Epithelial cell of prostate (primary cell): ENCODE measurements at regions not wholly inside any gene's neighbourhood (a gene's known extent, or its start where the extent isn't known, plus 50 kb on each side); places are given as distances from the start of the nearest gene placed in this dataset.

Experiments used
- DNase-seq: peaks from one replicate; pipeline ENCODE4 v3.0.0-alpha.2; 2011; ENCODE audit warnings: low read depth, low spot score
- H3K27ac ChIP-seq: fragments of 450-650 bp; 2 replicates; pipeline ENCODE4 v1.5.1; 2017; ENCODE audit warnings: mild to moderate bottlenecking

DNA sequence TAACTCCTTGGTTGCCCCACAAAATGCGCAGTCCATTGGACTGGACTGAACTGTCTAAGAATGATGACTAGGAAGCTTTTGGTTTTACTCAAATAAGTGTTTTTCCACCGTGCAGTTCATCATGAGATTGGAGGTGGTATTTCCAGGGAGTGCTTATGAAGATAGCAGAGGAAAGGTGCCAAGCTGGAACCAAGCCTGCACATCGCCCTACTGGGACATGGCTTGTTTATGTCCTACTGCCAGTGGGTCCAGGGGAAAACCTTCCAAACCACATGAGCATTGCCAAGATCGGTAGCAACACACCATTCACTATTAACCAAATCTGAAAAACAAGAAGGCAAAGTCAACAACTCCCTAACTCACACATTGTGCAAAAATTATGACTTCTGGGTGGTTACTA is 54.7 kb upstream of the DSCAM start:
- no peak overlapping the region for H3K27ac ChIP-seq
- no peak for DNase-seq

DNA sequence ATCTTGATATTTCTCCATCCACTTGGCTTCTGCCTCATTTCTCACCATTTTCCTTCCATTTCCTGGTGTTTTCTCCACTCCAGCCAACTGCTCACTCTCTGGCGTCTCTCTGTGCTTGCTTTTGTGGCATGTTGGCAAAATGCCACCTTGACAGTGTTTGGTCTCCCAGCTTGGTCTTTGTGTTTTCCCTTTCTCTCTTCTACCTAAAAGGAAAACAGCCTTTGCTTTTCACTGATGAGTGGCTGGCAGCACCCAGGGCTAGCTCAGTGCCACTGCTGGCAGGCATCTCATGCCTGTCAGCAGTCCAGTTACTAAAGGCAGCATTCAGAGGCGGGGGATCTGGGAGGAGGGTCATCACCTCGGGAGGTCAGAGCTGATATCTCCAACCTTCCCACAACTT is 55.3 kb upstream of the DSCAM start:
- no peak overlapping the region for H3K27ac ChIP-seq
- DNase-seq = no peak

DNA sequence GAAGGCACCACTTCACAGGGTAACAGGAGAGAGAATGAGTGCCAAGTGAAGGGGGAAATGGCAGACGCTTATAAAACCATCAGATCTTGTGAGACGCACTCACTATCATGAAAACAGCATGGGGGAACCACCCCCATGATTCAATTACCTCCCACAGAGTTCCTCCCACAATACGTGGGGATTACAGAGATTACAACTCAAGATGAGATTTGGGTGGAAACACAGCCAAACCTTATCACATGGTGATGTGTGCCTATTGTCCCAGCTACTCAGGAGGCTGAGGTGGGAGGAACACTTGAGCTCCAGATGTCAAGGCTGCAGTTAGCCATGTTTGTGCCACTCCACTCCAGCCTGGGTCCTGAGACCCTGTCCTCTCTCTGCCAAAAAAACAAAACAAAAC is 56.0 kb upstream of the DSCAM start:
- no peak overlapping the region for H3K27ac ChIP-seq
- no peak for DNase-seq

DNA sequence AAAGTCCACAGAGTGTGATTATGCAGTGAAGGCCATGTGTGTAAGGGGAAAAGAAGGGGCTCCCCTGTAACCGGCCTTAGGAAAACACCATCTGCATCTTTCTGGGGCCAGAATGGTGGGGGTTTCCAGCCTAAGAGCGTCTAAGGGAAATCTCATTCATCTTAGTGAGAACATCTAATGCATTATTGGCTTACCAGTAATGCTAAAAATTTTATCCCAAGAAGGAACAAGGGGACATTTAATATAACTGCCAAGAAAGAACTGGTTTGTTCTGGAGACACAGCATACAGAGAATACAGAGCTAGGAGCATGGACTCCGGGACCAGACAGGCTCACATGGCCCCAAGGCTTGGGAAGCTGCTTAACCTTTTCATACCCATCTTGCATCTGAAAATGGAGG is 58.3 kb upstream of the DSCAM start:
- H3K27ac ChIP-seq = no peak overlapping the region
- no peak for DNase-seq

DNA sequence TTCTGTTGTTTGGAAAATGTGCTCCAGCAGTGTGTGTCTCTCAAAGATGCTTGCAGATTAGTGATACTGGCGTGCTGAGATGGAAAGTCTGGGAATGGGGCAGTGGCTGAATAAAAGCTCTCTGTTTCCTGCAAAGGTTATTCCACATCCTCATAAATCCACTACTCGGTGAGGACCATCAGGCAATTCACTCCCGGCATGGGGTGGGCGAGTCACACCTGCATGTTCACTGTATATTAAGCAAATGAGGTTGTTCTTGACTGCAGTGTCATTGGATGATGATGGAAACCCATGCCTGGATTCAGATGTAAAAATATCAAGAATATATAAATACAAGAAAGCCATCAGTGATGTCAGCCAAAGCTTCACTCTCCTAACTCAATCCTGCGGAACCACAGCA is 65.4 kb upstream of the DSCAM start:
- DNase-seq = no peak
- H3K27ac ChIP-seq = no peak overlapping the region

DNA sequence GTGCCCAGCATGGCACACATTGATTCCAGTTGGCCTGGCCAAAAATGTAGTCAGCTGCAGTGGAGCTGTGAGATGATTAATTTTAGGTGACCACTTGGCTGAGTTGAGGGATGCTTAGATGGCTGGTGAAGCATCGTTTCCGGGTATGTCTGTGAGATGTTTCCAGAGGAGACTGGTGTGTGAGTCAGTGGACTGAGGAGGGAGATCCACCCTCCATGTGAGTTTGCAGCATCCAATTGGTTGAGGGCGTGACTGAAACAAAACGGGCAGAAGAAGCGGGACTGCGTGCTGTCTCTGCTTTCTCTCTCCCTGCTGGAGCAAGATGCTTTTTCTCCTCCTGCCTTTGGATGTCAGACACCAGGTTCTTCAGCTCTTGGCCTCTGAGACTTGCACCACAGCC is 68.2 kb upstream of the DSCAM start:
- no peak overlapping the region for H3K27ac ChIP-seq
- no peak for DNase-seq

DNA sequence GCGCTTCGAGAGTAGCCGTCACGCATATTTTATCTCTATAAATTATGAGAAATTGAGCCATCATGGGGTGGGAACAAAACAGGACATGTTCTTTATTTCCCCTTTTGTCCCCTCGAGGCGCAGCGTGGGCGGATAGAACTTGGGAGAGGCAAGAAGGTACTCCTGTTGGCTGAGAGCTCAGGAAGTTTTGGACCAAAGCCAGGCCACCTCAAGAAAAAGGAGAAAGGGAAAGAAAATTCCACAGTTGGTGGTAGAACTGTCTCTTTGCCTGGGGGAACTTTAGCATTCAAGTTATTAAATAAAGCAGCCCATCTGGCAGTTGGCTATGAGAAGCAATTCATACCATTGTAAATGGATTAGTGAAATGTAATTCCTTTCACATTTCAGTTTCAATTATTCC is 76.4 kb upstream of the DSCAM start:
- DNase-seq = no peak
- peak overlapping the region; percentile 36 for H3K27ac ChIP-seq

DNA sequence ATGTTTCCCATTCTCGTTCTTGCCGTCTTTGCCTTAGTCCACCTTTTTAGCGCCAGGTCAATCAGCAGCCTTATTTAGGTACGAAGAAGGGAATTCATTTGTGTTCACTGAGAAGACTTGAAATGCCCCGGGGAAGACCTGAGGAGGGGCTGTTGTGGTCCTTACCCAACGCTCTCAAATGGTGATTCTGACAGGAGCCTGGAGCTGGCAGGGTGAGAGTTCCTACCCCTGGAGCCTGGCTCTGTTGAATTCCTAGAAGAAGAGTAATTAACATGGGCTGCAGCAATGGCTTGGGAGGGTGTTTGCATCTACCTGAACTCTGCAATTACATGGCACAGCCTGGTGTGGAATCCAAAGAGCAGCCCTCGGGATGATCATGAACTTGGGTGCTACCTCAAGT is 76.9 kb upstream of the DSCAM start:
- DNase-seq = no peak
- H3K27ac ChIP-seq = no peak overlapping the region

DNA sequence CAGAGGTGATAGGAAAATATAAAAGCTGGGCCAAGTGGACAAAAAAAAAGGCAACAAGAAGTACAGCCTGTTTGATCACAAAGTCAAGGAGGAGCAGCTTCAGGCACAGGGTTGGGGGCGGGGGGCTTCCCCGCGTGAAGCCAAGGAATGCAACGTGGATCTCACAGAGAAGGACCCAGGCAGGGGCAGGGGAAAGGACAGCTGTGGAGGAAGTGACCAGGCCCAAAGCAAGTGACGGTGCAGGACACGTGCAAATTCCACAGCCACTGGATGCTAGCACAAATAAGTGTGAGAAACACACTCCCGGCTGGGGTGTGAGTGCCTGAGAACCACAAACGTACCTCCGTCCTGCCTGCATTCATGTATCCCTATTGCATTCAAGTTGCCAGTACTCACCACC is 77.7 kb upstream of the DSCAM start:
- no peak for DNase-seq
- H3K27ac ChIP-seq = no peak overlapping the region

DNA sequence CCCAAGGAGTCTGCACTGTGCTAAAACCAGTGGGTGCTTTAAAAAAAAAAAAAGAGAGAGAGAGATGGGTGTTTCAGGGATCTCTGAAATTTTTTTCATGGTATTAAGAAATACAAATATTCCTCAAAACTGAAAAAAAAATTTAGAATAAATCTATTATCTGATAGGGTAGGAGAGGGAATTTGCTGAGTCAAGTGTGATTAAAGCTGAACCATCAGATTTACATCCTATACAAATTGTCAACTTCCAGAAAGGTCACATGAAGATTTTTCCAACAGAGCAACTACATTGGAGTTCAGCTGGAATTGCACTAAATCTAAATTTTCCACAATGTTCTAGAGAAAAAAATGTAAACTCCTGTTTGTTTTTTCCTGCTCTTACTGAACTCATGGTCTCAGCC is 79.3 kb upstream of the DSCAM start:
- no peak overlapping the region for H3K27ac ChIP-seq
- DNase-seq = no peak

DNA sequence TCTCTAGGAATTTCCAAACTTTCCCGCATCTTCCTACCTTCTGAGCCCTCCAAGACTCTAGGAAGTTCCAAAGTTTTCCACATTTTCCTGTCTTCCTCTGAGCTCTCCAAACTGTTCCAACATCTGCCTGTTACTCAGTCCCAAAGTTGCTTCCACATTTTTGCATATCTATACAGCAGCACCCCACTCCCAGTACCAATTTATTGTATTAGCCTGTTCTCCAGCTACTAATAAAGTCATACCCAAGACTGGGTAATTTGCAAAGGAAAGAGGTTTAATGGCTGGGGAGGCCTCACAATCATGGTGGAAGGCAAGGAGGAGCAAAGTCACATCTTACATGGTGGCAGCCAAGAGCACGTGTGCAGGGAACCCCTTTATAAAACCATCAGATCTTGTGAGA is 82.9 kb upstream of the DSCAM start:
- DNase-seq = no peak
- no peak overlapping the region for H3K27ac ChIP-seq

DNA sequence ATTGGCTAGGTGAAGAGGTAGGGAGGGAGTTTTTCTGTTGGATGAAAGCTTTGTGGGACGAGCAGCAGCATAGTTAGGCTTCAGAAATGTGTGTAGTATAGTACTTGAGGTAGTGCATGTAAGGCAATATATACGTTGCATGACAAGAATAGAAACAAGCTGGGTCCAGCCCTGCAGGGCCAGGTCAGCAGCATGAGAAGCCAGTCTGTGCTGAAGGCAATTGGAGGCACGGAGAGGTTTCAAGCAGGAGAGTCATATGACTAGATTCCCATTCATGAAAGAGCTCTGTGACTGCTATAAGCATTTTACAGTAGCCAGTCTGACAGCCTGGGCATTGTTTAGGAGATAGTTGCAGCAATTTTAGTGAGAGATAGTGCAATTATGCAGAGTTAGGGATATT is 84.2 kb upstream of the DSCAM start:
- H3K27ac ChIP-seq = no peak overlapping the region
- DNase-seq = no peak

DNA sequence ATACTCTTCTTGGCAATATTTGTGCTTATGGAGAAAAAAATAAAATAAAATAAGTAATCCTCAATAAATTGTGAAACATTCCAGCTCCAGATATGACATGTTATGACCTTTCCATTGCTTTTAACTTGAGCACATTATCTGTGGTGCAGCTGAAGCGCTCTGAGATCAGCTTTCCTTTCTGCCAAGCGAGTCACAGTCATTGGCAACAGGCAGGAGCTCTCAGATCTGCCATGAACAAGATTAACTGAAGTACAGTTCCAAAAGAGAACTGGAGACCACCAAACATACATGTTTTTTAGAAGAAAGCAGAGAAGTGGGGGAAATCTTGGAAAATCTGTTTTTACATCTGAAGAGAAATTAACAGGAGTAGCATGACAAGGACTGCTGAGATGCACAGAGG is 89.2 kb upstream of the DSCAM start:
- no peak for DNase-seq
- peak overlapping the region; percentile 62 for H3K27ac ChIP-seq

DNA sequence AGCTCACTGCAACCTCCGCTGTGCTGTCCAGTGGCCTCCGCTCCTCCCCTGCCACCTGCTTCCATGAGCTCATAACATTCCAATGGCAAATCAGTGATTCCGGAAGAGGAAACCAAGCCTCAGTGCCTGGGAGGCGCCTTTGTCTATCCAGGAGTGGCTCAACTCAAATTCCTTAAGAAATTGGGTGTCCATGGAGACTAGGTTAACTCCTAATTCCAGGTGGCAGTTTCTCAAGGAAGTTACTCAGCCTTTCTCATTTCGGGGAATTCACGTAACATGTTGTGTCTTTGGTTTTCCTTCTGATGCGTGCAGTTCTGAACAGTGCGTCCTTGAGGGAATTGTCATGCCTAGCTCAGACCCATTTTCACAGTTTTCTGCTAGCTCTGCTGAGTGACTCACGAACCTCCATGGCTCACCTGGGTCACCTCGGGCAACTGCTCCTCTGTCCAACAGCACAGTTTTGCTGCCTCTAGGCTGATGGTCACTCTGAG is 89.9 kb upstream of the DSCAM start:
- peak overlapping the region; percentile 62 for H3K27ac ChIP-seq
- DNase-seq = no peak

DNA sequence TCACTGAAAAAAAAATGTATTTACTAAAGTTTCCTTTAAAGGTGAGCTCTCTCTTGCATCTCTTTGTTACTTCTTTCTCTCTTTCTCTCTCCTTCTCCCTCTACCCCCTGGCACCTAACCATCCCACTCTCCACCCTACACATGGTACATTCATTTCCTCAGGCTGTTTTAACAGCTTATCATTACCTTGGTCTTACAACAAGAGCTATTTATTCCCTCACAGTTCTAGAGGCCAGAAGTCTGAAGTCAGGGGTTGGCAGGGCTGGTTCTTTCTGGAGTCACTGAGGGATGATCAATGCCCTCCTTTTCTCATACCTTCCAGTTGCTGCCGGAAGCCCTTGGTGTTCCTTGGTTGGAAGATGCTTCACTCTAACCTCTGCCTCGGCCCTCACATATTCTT is 91.1 kb upstream of the DSCAM start:
- peak overlapping the region; percentile 62 for H3K27ac ChIP-seq
- no peak for DNase-seq

DNA sequence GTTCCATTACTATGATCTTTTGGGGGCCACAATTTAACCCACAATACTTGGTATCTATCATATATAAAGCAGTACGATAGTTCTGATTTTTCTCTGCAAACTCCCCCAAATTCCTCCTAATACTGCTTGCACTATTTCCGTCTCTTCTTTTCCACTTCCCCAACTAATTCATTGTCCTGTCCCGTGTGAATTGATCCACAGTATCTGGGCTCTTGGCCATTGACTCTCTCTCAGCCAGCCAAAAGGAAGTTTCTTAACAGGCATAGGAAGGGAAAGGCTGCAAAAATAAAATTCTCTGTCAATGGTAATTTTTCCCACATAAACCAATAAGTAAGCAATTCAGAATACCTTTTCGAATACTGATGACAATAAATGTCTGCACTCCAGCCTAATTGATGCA is 91.7 kb upstream of the DSCAM start:
- DNase-seq = no peak
- no peak overlapping the region for H3K27ac ChIP-seq

DNA sequence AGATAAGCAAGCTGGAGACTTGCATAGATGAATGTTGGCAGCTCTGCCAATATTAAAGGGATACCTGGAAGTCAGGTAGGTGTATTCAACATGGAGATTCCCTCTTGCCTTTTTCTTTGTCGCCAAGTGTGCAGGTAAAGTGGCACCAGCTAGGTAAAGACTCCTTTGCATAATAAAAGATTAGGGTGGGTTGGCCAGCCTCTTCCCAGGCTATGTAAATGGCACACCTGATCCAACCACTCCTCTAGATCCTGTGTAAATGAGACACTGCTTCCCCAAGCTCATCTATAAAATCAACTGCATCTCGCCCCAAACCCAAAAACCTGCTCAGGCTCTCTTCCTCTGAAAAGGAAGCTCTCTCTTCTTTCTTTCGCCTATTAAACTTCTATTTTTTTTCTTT is 100.8 kb upstream of the DSCAM start:
- H3K27ac ChIP-seq = no peak overlapping the region
- DNase-seq = no peak

DNA sequence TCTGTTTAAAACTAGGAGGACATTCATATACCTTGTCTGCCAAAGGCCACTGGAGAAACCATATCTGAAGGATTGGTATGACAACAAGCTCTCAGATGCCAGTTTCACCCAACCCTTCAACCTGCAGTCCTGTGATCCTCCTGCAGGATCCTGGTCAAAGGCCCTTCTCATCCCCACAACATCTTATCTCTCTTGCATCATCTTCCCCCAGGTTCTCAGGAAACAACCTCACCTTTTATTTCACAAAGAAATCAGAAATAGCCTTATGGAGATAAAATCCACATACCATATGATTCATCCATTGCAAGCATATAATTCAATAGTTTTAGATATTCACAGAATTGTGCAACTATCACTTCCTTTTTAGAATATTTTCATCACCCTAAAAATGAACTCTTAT is 104.0 kb upstream of the DSCAM start:
- H3K27ac ChIP-seq = no peak overlapping the region
- DNase-seq = no peak

DNA sequence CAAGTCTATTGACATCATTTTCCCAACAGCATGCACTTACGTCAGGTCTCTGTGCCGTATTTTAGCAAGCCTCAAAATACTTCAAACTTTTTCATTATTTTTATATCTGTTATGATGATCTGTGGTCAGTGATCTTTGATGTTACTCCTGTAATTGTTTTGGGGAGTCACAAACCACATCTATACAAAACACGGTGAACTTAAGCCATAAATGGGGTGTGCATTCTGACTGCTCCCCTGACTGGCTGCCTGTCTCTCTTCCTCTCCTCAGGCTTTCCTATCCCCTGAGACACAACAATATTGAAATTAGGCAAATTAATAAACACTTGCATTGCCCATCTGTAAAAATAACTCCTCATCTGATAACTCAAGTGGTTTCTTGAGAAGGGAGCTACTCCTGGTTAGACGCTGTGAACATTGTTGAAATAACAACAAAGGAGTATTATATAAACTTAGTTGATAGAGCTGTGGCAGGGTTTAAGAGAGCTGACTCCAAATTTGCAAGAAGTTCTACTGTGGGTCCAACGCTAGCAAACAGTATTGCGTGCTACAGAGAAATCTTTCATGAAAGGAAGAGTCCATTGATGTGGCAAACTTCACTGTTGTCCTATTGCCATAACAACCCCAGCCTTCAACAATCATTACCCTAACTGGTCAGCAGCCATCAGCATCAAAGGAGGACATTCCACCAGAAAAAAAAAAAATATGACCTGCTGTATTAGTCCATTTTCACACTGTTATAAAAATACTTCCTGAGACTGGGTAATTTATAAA is 105.8 kb upstream of the DSCAM start:
- no peak for DNase-seq
- no peak overlapping the region for H3K27ac ChIP-seq

DNA sequence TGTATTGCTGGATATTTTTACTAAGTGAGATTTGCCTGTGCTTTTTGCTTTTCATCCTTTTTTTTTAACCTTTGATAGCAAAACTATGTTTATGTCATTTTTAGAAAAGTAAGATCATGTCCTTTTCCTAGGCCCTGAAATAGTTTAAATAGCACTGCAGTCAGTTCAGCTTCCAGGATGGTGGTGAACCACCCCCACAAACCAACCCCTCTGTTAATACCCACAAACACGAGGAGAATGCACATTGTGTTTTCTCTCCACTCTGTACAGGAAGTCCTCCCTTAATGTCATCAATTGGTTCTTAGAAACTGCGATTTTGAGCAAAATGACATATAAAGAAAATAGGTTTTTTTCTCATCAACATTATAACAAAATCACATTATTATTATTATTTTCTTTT is 117.7 kb upstream of the DSCAM start:
- no peak overlapping the region for H3K27ac ChIP-seq
- DNase-seq = no peak

DNA sequence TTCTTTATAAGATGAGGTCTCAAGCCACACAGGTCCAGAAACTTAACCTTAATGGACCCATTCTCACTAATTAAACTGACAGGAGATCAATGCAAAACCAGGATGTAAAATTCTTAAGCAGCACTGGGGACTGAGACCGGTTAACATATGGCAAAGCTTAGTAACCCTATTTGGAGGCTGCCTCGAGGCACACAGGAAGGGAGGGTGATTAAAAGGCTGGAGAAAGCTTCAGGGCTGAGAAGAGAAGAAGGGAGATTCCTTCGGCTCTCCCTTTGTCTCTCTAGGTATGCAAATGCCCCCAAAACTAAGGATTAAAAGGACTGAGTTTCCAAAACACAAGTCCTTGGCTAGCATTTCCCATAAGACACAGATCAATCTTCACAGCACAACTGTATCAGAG is 120.8 kb upstream of the DSCAM start:
- H3K27ac ChIP-seq = no peak overlapping the region
- DNase-seq = no peak

DNA sequence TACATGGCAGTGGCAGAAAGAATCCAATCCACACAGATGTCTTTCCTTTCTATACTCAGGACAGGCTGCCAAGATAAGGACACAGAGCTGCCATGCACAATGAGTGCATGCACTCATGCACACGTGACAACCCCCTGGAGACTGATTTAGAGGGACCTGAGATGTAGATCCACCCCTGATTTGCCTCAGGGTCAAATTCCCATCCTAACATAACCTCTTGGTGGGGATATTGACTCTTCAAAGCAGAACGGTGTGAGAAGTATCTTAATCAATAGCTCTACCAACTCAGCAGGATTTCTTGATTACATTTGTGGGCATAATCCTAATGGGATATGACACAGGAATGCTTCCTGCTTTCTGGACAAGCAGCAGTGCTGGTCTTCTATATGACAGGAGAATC is 125.2 kb upstream of the DSCAM start:
- no peak overlapping the region for H3K27ac ChIP-seq
- no peak for DNase-seq
